MM.1S (cell line): ENCODE measurements at regions not wholly inside any gene's neighbourhood (a gene's known extent, or its start where the extent isn't known, plus 50 kb on each side); places are given as distances from the start of the nearest gene placed in this dataset.

ENCODE experiments used
- DNase-seq: peaks from one replicate; pipeline ENCODE4 v3.0.0-alpha.2; 2015
- H2AFZ ChIP-seq: fragments of 300-600 bp; sonication (generic); 2 replicates; pipeline ENCODE4 v1.6.0; 2016; ENCODE audit warnings: antibody characterized with exemption, low read length
- H3F3A ChIP-seq: fragments of 300-600 bp; sonication (generic); 2 replicates; pipeline ENCODE4 v1.6.1; 2016; ENCODE audit warnings: mild to moderate bottlenecking, antibody characterized with exemption, low read length, moderate library complexity, mixed read lengths; ENCODE audit not compliant: insufficient read depth
- H3K27ac ChIP-seq: fragments of 300-600 bp; sonication (generic); 2 replicates; pipeline ENCODE4 v1.5.1; 2016; ENCODE audit warnings: mild to moderate bottlenecking, low read length
- H3K27me3 ChIP-seq: fragments of 300-600 bp; sonication (generic); replicated peaks from 2 replicates; pipeline ENCODE4 v1.6.0; 2016; ENCODE audit warnings: low read length; ENCODE audit not compliant: insufficient read depth
- H3K36me3 ChIP-seq: fragments of 300-600 bp; sonication (generic); replicated peaks from 2 replicates; pipeline ENCODE4 v1.6.1; 2016; ENCODE audit warnings: mild to moderate bottlenecking, low read length, mixed read lengths; ENCODE audit not compliant: insufficient read depth
- H3K4me1 ChIP-seq: fragments of 300-600 bp; sonication (generic); 2 replicates; pipeline ENCODE4 v1.6.1; 2016; ENCODE audit warnings: low read length, mixed read lengths
- H3K4me2 ChIP-seq: fragments of 300-600 bp; sonication (generic); 2 replicates; pipeline ENCODE4 v1.6.0; 2016; ENCODE audit warnings: low read depth, low read length
- H3K4me3 ChIP-seq: fragments of 300-600 bp; sonication (generic); 2 replicates; pipeline ENCODE4 v1.5.1; 2016; ENCODE audit warnings: low read length, mixed read lengths
- H3K79me2 ChIP-seq: fragments of 300-600 bp; sonication (generic); 2 replicates; pipeline ENCODE4 v1.6.1; 2016; ENCODE audit warnings: mixed run types, low read length, mixed read lengths
- H3K9ac ChIP-seq: fragments of 300-600 bp; sonication (generic); 2 replicates; pipeline ENCODE4 v1.6.1; 2016; ENCODE audit warnings: low read length, mixed read lengths
- H3K9me2 ChIP-seq: fragments of 300-600 bp; sonication (generic); replicated peaks from 2 replicates; pipeline ENCODE4 v1.6.1; 2016; ENCODE audit warnings: mild to moderate bottlenecking, low read length, mixed read lengths; ENCODE audit not compliant: insufficient read depth
- H3K9me3 ChIP-seq: fragments of 300-600 bp; sonication (generic); replicated peaks from 2 replicates; pipeline ENCODE4 v1.6.1; 2016; ENCODE audit warnings: mild to moderate bottlenecking, low read length, mixed read lengths; ENCODE audit not compliant: insufficient read depth
- H4K20me1 ChIP-seq: fragments of 300-600 bp; sonication (generic); 2 replicates; pipeline ENCODE4 v1.6.1; 2016; ENCODE audit warnings: mild to moderate bottlenecking, low read length, moderate library complexity, mixed read lengths; ENCODE audit not compliant: insufficient read depth
- CTCF ChIP-seq: fragments of 300-600 bp; sonication (generic); IDR thresholded peaks from 2 replicates; pipeline ENCODE4 v1.5.1; 2016; ENCODE audit warnings: antibody characterized with exemption, low read length, mixed read lengths
- EZH2 ChIP-seq: fragments of 300-600 bp; sonication (generic); optimal IDR thresholded peaks from 2 replicates; pipeline ENCODE3; 2017; ENCODE audit warnings: low read depth, mild to moderate bottlenecking, antibody characterized with exemption, low read length, mixed read lengths
- EZH2phosphoT487 ChIP-seq: fragments of 300-600 bp; sonication (generic); IDR thresholded peaks from 2 replicates; pipeline ENCODE4 v1.6.1; 2018; ENCODE audit warnings: antibody characterized with exemption, low read length

GRCh38 chr15:31446546-31446945, 119.9 kb downstream of the KLF13 start:
- Histone ChIP-seq H3K4me2 (no peak overlapping the region), H4K20me1 (no peaks in the 10 kb centered on the region), H3K9me3 (no peaks in the 10 kb centered on the region), H3K27me3 (no peaks in the 10 kb centered on the region), H3K36me3 (no peaks in the 10 kb centered on the region), H3K27ac (no peak overlapping the region), H3F3A (peaks cover 14% of the 10 kb centered on the region), H3K9ac (no peak overlapping the region), H3K9me2 (no peaks in the 10 kb centered on the region), H3K4me3 (no peak overlapping the region), H2AFZ (no peak overlapping the region), H3K79me2 (no peaks in the 10 kb centered on the region), H3K4me1 (peaks cover 20% of the 10 kb centered on the region; the same call in 1 of the 2 replicates)
- TF ChIP-seq EZH2phosphoT487 (no peak), EZH2 (no peak), CTCF (no peak)
- DNase-seq = no peak

GRCh38 chr15:31447931-31448634, 121.4 kb downstream of the KLF13 start:
- no peak overlapping the region for H3K4me2 ChIP-seq

GRCh38 chr15:31448635-31448979, 122.0 kb downstream of the KLF13 start:
- no peak for TF ChIP-seq EZH2phosphoT487
- TF ChIP-seq CTCF = no peak
- TF ChIP-seq EZH2 = no peak
- Histone ChIP-seq H3K4me3 (no peak overlapping the region), H3K27me3 (no peaks in the 10 kb centered on the region), H2AFZ (no peak overlapping the region), H3K4me1 (peaks cover 16% of the 10 kb centered on the region; the same call in 1 of the 2 replicates), H3K9ac (no peak overlapping the region), H3K9me3 (no peaks in the 10 kb centered on the region), H3K79me2 (no peaks in the 10 kb centered on the region), H3K27ac (no peak overlapping the region), H3K9me2 (no peaks in the 10 kb centered on the region), H3F3A (peaks cover 14% of the 10 kb centered on the region), H4K20me1 (no peaks in the 10 kb centered on the region), H3K4me2 (no peak overlapping the region), H3K36me3 (no peaks in the 10 kb centered on the region)
- DNase-seq = no peak

More at GRCh38 chr15:31447931-31448634, 121.4 kb downstream of the KLF13 start:
- Histone ChIP-seq H3K4me3 (no peak overlapping the region), H3K36me3 (no peaks in the 10 kb centered on the region), H4K20me1 (no peaks in the 10 kb centered on the region), H3K9me3 (no peaks in the 10 kb centered on the region), H3K27ac (no peak overlapping the region), H2AFZ (no peak overlapping the region), H3K79me2 (no peaks in the 10 kb centered on the region), H3K27me3 (no peaks in the 10 kb centered on the region), H3K4me1 (peaks cover 16% of the 10 kb centered on the region; the same call in 1 of the 2 replicates), H3K9ac (no peak overlapping the region), H3F3A (peaks cover 14% of the 10 kb centered on the region), H3K9me2 (no peaks in the 10 kb centered on the region)
- no peak for DNase-seq
- TF ChIP-seq EZH2 (no peak), CTCF (no peak), EZH2phosphoT487 (no peak)
